Panc1 (cell line): ENCODE measurements at regions not wholly inside any gene's neighbourhood (a gene's known extent, or its start where the extent isn't known, plus 50 kb on each side); places are given as distances from the start of the nearest gene placed in this dataset.

Experiments
- ATAC-seq: fragments of 200-7000 bp; cut with Tn5 transposase; 2 replicates; pipeline ENCODE4 v1.9.1; 2020; ENCODE audit warnings: mild to moderate bottlenecking, moderate library complexity
- BruUV-seq: library from RNA; stranded (reverse); fragments of 400-500 nt; replicated peaks from 2 replicates; lab custom pipeline; 2021; lab: Mats Ljungman, UMichigan
- CTCF ChIA-PET: fragments of 300-600 bp; sonication (Branson Sonifier 250); formaldehyde crosslinking; loops from one replicate; lab custom pipeline; 2022; ENCODE audit warnings: antibody characterized with exemption; lab: Charles Lee
- POLR2A ChIA-PET: fragments of 300-600 bp; sonication (Branson Sonifier 250); formaldehyde crosslinking; loops from one replicate; lab custom pipeline; 2022; ENCODE audit warnings: antibody characterized with exemption; lab: Charles Lee
- DNase-seq: peaks from one replicate; pipeline ENCODE4 v3.0.0-alpha.2; 2010; ENCODE audit warnings: low read depth, low spot score
- H3K27ac ChIP-seq: 2 replicates; pipeline ENCODE4 v1.5.1; 2011; ENCODE audit warnings: mild to moderate bottlenecking, low read length, inconsistent platforms
- H3K27me3 ChIP-seq: fragments of 200-500 bp; sonication (Bioruptor generic); 2 replicates; pipeline ENCODE4 v1.6.0; 2014; ENCODE audit warnings: low read length, inconsistent platforms; ENCODE audit not compliant: control insufficient read depth, insufficient read depth
- H3K36me3 ChIP-seq: fragments of 200-500 bp; sonication (Bioruptor generic); 2 replicates; pipeline ENCODE4 v1.5.1; 2014; ENCODE audit warnings: inconsistent platforms, mild to moderate bottlenecking, low read length, moderate library complexity; ENCODE audit not compliant: control insufficient read depth, insufficient read depth
- H3K4me1 ChIP-seq: 2 replicates; pipeline ENCODE4 v1.5.1; 2011; ENCODE audit warnings: inconsistent platforms, mild to moderate bottlenecking, low read length, moderate library complexity; ENCODE audit not compliant: control insufficient read depth, insufficient read depth
- H3K4me3 ChIP-seq, 2 experiments: 2 replicates each; pipeline ENCODE4 v1.5.1; 2011 to 2012; ENCODE audit warnings: low read depth in 2 of 2, low read length in 2 of 2, mild to moderate bottlenecking in 2 of 2, inconsistent platforms in 1 of 2, moderate library complexity in 1 of 2
- H3K9me3 ChIP-seq: fragments of 200-500 bp; sonication (Bioruptor generic); 2 replicates; pipeline ENCODE4 v1.5.1; 2014; ENCODE audit warnings: low read depth, mild to moderate bottlenecking, inconsistent platforms, low read length, moderate library complexity; ENCODE audit not compliant: control insufficient read depth, insufficient read depth
- POLR2AphosphoS5 ChIP-seq: IDR thresholded peaks from 2 replicates; pipeline ENCODE4 v1.6.1; 2012; ENCODE audit warnings: mild to moderate bottlenecking, low read depth, low read length, moderate library complexity
- SIN3A ChIP-seq: IDR thresholded peaks from 2 replicates; pipeline ENCODE4 v1.6.1; 2012; ENCODE audit warnings: low read depth, mild to moderate bottlenecking, low read length, moderate library complexity, borderline replicate concordance; ENCODE audit not compliant: insufficient read depth
- TCF7L2 ChIP-seq: IDR thresholded peaks from 2 replicates; pipeline ENCODE4 v1.6.1; 2011; ENCODE audit warnings: mild to moderate bottlenecking, low read depth, low read length, inconsistent platforms
- in situ Hi-C: cut with HindIII; loops from 2 replicates; pipeline ENCODE4 v1.10.0; 2016; ENCODE audit warnings: low sequenced_read_pairs, low pct_unique_long_range_greater_than_20kb
- intact Hi-C: fragments of 100-400 bp; cut with micrococcal nuclease; formaldehyde crosslinking; loops from one replicate; pipeline ENCODE4 v1.10.0; 2022; ENCODE audit not compliant: unreplicated experiment
- TF ChIP-seq, protein P1 (sequence below), 2 experiments: IDR thresholded peaks; 2 replicates each; pipeline ENCODE4 v1.6.1; 2011 to 2012; ENCODE audit warnings: low read depth in 2 of 2, control low read depth in 1 of 2, low read length in 1 of 2, mild to moderate bottlenecking in 1 of 2, moderate library complexity in 1 of 2; ENCODE audit not compliant: insufficient read depth in 1 of 2
- TF ChIP-seq, protein P2 (sequence below): fragments of 450-650 bp; IDR thresholded peaks from 2 replicates; pipeline ENCODE4 v1.5.1; 2017; ENCODE audit warnings: mild to moderate bottlenecking

DNA sequence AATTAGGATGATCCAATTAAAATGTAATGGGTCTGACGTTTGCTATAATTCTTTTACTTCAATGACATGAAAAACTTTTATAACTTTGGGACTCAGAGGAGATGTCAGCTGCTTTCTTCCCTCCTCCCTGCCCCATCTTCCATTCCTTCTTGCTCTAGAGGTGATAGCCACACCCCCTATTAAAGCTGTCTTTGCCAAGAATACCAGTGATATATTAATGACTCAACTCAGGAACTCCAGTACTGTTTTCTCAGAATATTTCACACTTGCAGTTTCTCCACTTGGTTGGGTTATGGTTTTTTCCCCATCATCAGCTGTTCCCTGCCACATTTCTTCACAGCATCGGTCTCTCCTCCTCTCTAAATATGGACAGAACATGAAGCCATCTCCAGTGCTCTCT is 184.0 kb downstream of the KCNE4 start:
- in situ Hi-C loops (no loop called here), intact Hi-C loops (no loop called here)
- ChIA-PET CTCF (no interaction called here), POLR2A (no interaction called here)
- no TSS peak for BruUV-seq
- no peak for ATAC-seq
- DNase-seq, result no peak
- no peaks in the 10 kb centered on the region for H3K36me3 ChIP-seq
- H3K27ac ChIP-seq, result no peak overlapping the region
- no peak overlapping the region for H3K4me3 ChIP-seq
- no peaks in the 10 kb centered on the region for H3K9me3 ChIP-seq
- TF ChIP-seq, protein P1, sequence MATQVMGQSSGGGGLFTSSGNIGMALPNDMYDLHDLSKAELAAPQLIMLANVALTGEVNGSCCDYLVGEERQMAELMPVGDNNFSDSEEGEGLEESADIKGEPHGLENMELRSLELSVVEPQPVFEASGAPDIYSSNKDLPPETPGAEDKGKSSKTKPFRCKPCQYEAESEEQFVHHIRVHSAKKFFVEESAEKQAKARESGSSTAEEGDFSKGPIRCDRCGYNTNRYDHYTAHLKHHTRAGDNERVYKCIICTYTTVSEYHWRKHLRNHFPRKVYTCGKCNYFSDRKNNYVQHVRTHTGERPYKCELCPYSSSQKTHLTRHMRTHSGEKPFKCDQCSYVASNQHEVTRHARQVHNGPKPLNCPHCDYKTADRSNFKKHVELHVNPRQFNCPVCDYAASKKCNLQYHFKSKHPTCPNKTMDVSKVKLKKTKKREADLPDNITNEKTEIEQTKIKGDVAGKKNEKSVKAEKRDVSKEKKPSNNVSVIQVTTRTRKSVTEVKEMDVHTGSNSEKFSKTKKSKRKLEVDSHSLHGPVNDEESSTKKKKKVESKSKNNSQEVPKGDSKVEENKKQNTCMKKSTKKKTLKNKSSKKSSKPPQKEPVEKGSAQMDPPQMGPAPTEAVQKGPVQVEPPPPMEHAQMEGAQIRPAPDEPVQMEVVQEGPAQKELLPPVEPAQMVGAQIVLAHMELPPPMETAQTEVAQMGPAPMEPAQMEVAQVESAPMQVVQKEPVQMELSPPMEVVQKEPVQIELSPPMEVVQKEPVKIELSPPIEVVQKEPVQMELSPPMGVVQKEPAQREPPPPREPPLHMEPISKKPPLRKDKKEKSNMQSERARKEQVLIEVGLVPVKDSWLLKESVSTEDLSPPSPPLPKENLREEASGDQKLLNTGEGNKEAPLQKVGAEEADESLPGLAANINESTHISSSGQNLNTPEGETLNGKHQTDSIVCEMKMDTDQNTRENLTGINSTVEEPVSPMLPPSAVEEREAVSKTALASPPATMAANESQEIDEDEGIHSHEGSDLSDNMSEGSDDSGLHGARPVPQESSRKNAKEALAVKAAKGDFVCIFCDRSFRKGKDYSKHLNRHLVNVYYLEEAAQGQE (IDR thresholded peaks at IDR 0.05; ENCODE audit: insufficient read depth in 1 of 2, low read depth in 2 of 2, low read length in 1 of 2), result no peak
- TF ChIP-seq TCF7L2 (no peak), SIN3A (no peak), POLR2AphosphoS5 (no peak)
- TF ChIP-seq, protein P2, sequence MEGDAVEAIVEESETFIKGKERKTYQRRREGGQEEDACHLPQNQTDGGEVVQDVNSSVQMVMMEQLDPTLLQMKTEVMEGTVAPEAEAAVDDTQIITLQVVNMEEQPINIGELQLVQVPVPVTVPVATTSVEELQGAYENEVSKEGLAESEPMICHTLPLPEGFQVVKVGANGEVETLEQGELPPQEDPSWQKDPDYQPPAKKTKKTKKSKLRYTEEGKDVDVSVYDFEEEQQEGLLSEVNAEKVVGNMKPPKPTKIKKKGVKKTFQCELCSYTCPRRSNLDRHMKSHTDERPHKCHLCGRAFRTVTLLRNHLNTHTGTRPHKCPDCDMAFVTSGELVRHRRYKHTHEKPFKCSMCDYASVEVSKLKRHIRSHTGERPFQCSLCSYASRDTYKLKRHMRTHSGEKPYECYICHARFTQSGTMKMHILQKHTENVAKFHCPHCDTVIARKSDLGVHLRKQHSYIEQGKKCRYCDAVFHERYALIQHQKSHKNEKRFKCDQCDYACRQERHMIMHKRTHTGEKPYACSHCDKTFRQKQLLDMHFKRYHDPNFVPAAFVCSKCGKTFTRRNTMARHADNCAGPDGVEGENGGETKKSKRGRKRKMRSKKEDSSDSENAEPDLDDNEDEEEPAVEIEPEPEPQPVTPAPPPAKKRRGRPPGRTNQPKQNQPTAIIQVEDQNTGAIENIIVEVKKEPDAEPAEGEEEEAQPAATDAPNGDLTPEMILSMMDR, result no peak
- no peaks in the 10 kb centered on the region for H3K27me3 ChIP-seq
- H3K4me1 ChIP-seq, result no peaks in the 10 kb centered on the region

DNA sequence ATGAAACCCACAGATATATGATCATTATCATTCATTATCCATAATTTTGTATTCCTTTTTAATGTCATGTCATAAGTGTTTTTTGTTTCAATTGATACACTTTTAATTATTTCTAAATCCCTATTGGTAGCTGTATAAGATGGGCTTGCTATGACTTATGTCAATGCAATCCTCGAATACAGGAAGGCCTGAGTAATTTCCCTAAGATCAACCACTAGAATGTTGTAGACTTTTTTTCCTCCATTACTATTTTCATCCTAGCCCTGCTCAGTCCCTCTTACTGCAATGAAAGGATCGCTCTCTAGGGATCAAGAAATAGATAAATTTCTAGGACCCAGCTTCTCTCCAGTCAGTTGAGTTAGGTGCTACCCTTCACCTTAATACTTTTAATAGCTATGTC is 186.3 kb downstream of the KCNE4 start:
- no peaks in the 10 kb centered on the region for H3K9me3 ChIP-seq
- H3K36me3 ChIP-seq, result no peaks in the 10 kb centered on the region
- in situ Hi-C loops (no loop called here), intact Hi-C loops (no loop called here)
- DNase-seq (no peak), ATAC-seq (no peak)
- ChIA-PET POLR2A (no interaction called here), CTCF (no interaction called here)
- H3K4me3 ChIP-seq, result no peak overlapping the region
- TF ChIP-seq TCF7L2 (no peak), POLR2AphosphoS5 (no peak), SIN3A (no peak)
- TF ChIP-seq, protein P2, result no peak
- TF ChIP-seq, protein P1 (IDR thresholded peaks at IDR 0.05; ENCODE audit: insufficient read depth in 1 of 2, low read depth in 2 of 2, low read length in 1 of 2), result no peak
- no peaks in the 10 kb centered on the region for H3K27me3 ChIP-seq
- no peak overlapping the region for H3K27ac ChIP-seq
- BruUV-seq, result no TSS peak
- H3K4me1 ChIP-seq, result no peaks in the 10 kb centered on the region
